ENCODE measurements at regions not wholly inside any gene's neighbourhood (a gene's known extent, or its start where the extent isn't known, plus 50 kb on each side); places are given as distances from the start of the nearest gene placed in this dataset.

GRCh38 chr2:181836583-181836982 is 54.9 kb upstream of the ITPRID2 start:
- FAIRE-seq = no peak
- Histone ChIP-seq H3K4me2 (ENCODE audit: insufficient read depth, low read length) (no peak overlapping the region), H3K79me2 (ENCODE audit: control insufficient read depth, insufficient read depth, low read length) (no peaks in the 10 kb centered on the region), H3K4me3 (replicated peaks in 1 of 3; ENCODE audit: insufficient read depth in 1 of 3, low read depth in 1 of 3, low read length in 3 of 3) (no peak overlapping the region), H3K27me3 (ENCODE audit: control insufficient read depth in 2 of 2, insufficient read depth in 2 of 2, low read length in 2 of 2) (no peaks in the 10 kb centered on the region), H3K9me3 (replicated peaks; ENCODE audit: control insufficient read depth, insufficient read depth, low read length) (no peaks in the 10 kb centered on the region), H3K27ac (ENCODE audit: insufficient read depth, low read depth, low read length) (no peak overlapping the region), H3K4me1 (ENCODE audit: control insufficient read depth, extremely low read depth, insufficient read depth, low read length) (no peaks in the 10 kb centered on the region), H3K9ac (replicated peaks; ENCODE audit: extremely low read depth, insufficient read depth, low read length) (no peak overlapping the region), H2AFZ (ENCODE audit: low read depth, low read length) (no peak overlapping the region), H3K36me3 (ENCODE audit: control insufficient read depth in 2 of 2, extremely low read depth in 1 of 2, insufficient read depth in 2 of 2, low read length in 2 of 2) (no peaks in the 10 kb centered on the region), H4K20me1 (replicated peaks; ENCODE audit: control insufficient read depth, extremely low read depth, insufficient read depth, low read length) (no peaks in the 10 kb centered on the region), H3K9me1 (replicated peaks; ENCODE audit: control insufficient read depth, extremely low read depth, insufficient read depth, low read length) (no peaks in the 10 kb centered on the region)
- no peak for DNase-seq (ENCODE audit: low read depth, low spot score)
- POLR2A ChIA-PET = no interaction called here
- TF ChIP-seq GATA2 (IDR thresholded peaks at IDR 0.05; ENCODE audit: insufficient read depth, insufficient read length, low read depth, low read length) (no peak), FOS (IDR thresholded peaks at IDR 0.05; ENCODE audit: borderline replicate concordance, insufficient read depth, low read length) (no peak), CTCF (IDR thresholded peaks at IDR 0.05; ENCODE audit: extremely low read depth in 1 of 2, insufficient read depth in 1 of 2, low read depth in 1 of 2, low read length in 2 of 2) (no peak)
- no TSS peak for BruUV-seq (replicated peaks)
- CTCF ChIA-PET = no interaction called here
- dilution Hi-C loops (cut with MboI; ENCODE audit: extremely low pct_ligation_motif_present, low sequenced_read_pairs) = no loop called here
- intact Hi-C loops (cut with micrococcal nuclease) = no loop called here

- Histone ChIP-seq H3K9me1 (replicated peaks; ENCODE audit: control insufficient read depth, extremely low read depth, insufficient read depth, low read length) (no peaks in the 10 kb centered on the region), H4K20me1 (replicated peaks; ENCODE audit: control insufficient read depth, extremely low read depth, insufficient read depth, low read length) (no peaks in the 10 kb centered on the region), H3K9me3 (replicated peaks; ENCODE audit: control insufficient read depth, insufficient read depth, low read length) (no peaks in the 10 kb centered on the region), H3K4me2 (ENCODE audit: insufficient read depth, low read length) (no peak overlapping the region), H3K27me3 (ENCODE audit: control insufficient read depth in 2 of 2, insufficient read depth in 2 of 2, low read length in 2 of 2) (no peaks in the 10 kb centered on the region), H3K79me2 (ENCODE audit: control insufficient read depth, insufficient read depth, low read length) (no peaks in the 10 kb centered on the region), H2AFZ (ENCODE audit: low read depth, low read length) (no peak overlapping the region), H3K36me3 (ENCODE audit: control insufficient read depth in 2 of 2, extremely low read depth in 1 of 2, insufficient read depth in 2 of 2, low read length in 2 of 2) (no peaks in the 10 kb centered on the region), H3K9ac (replicated peaks; ENCODE audit: extremely low read depth, insufficient read depth, low read length) (no peak overlapping the region), H3K4me1 (ENCODE audit: control insufficient read depth, extremely low read depth, insufficient read depth, low read length) (no peaks in the 10 kb centered on the region), H3K4me3 (replicated peaks in 1 of 3; ENCODE audit: insufficient read depth in 1 of 3, low read depth in 1 of 3, low read length in 3 of 3) (no peak overlapping the region), H3K27ac (ENCODE audit: insufficient read depth, low read depth, low read length) (no peak overlapping the region)
- CTCF ChIA-PET = no interaction called here
- BruUV-seq (replicated peaks) = no TSS peak
- POLR2A ChIA-PET = no interaction called here
- DNase-seq (ENCODE audit: low read depth, low spot score) = no peak
- dilution Hi-C loops (cut with MboI; ENCODE audit: extremely low pct_ligation_motif_present, low sequenced_read_pairs) = no loop called here
- no peak for FAIRE-seq
- intact Hi-C loops (cut with micrococcal nuclease) = no loop called here
- TF ChIP-seq CTCF (IDR thresholded peaks at IDR 0.05; ENCODE audit: extremely low read depth in 1 of 2, insufficient read depth in 1 of 2, low read depth in 1 of 2, low read length in 2 of 2) (no peak), MAX (IDR thresholded peaks at IDR 0.05; ENCODE audit: insufficient read depth, insufficient read length) (no peak), MYC (IDR thresholded peaks at IDR 0.05; ENCODE audit: low read depth, low read length) (no peak), POLR2AphosphoS5 (IDR thresholded peaks at IDR 0.05; ENCODE audit: insufficient read depth, low read depth, low read length) (no peak), EZH2 (IDR thresholded peaks at IDR 0.05; ENCODE audit: borderline replicate concordance, low read depth, low read length, severe bottlenecking) (no peak)
Measured at GRCh38 chr2:181837563-181837962, 54.0 kb upstream of the ITPRID2 start.

All from endothelial cell of umbilical vein (primary cell).